Naive B cell (primary cell): ENCODE measurements at regions not wholly inside any gene's neighbourhood (a gene's known extent, or its start where the extent isn't known, plus 50 kb on each side); places are given as distances from the start of the nearest gene placed in this dataset.

Source experiments
- ATAC-seq, 2 donors: fragments of 150-1000 bp; cut with Tn5 transposase; 2 replicates each; pipeline ENCODE4 v1.10.0; 2021; ENCODE audit warnings: low read depth in 2 of 2, mild to moderate bottlenecking in 2 of 2, moderate library complexity in 2 of 2
- DNase-seq: peaks from one replicate; pipeline ENCODE4 v3.0.0; 2022
- H3K27ac Mint-ChIP-seq, 6 donors: one replicate each; pipeline ENCODE4 v1.8.0; 2020 to 2022; ENCODE audit warnings: mild to moderate bottlenecking in 6 of 6, mixed read lengths in 6 of 6, moderate library complexity in 5 of 6, inconsistent platforms in 2 of 6
- H3K27me3 Mint-ChIP-seq, 3 donors: one replicate each; pipeline ENCODE4 v1.8.0; 2021 to 2022; ENCODE audit warnings: mixed read lengths in 3 of 3, mild to moderate bottlenecking in 1 of 3
- H3K36me3 Mint-ChIP-seq, 2 donors: one replicate each; pipeline ENCODE4 v1.8.0; 2020 to 2022; ENCODE audit warnings: mixed read lengths in 2 of 2, inconsistent platforms in 1 of 2, mild to moderate bottlenecking in 1 of 2
- H3K4me1 Mint-ChIP-seq, 3 donors: one replicate each; pipeline ENCODE4 v1.8.0; 2020 to 2022; ENCODE audit warnings: mixed read lengths in 3 of 3, inconsistent platforms in 1 of 3, mild to moderate bottlenecking in 1 of 3, moderate library complexity in 1 of 3
- H3K4me3 Mint-ChIP-seq, 8 donors: one replicate each; pipeline ENCODE4 v1.8.0; 2020 to 2022; ENCODE audit warnings: mild to moderate bottlenecking in 8 of 8, mixed read lengths in 8 of 8, moderate library complexity in 8 of 8, inconsistent platforms in 2 of 8
- H3K9me3 Mint-ChIP-seq, 7 donors: one replicate each; pipeline ENCODE4 v1.8.0; 2020 to 2022; ENCODE audit warnings: mixed read lengths in 7 of 7, mild to moderate bottlenecking in 5 of 7, inconsistent platforms in 2 of 7, moderate library complexity in 1 of 7

- H3K4me1 Mint-ChIP-seq = no peaks in the 10 kb centered on the region
These were observed 216.7 kb upstream of the CTAGE1 start for GRCh38 chr18:22634464-22634863.

GRCh38 chr18:22637787-22638186, 220.1 kb upstream of the CTAGE1 start:
- peaks cover 3 to 28% (median 14%) of the 10 kb centered on the region in 7 donors for H3K9me3 Mint-ChIP-seq
- no peak overlapping the region for H3K27ac Mint-ChIP-seq
- no peak overlapping the region for H3K4me3 Mint-ChIP-seq
- H3K27me3 Mint-ChIP-seq = peaks cover 0 to 4% (median 0%) of the 10 kb centered on the region in 3 donors
- peaks cover 0 to 4% of the 10 kb centered on the region in 2 donors for H3K36me3 Mint-ChIP-seq
- no peak for ATAC-seq
- no peaks in the 10 kb centered on the region for H3K4me1 Mint-ChIP-seq
- no peak for DNase-seq

More at GRCh38 chr18:22634464-22634863, 216.7 kb upstream of the CTAGE1 start:
- Mint-ChIP-seq H3K27ac (no peak overlapping the region), H3K4me3 (no peak overlapping the region), H3K27me3 (peaks cover 0 to 4% (median 0%) of the 10 kb centered on the region in 3 donors), H3K36me3 (peaks cover 0 to 4% of the 10 kb centered on the region in 2 donors), H3K9me3 (peaks cover 8 to 28% (median 16%) of the 10 kb centered on the region in 7 donors)
- DNase-seq = no peak
- no peak for ATAC-seq

- Mint-ChIP-seq H3K4me3 (no peak overlapping the region), H3K27me3 (peaks cover 0 to 4% (median 0%) of the 10 kb centered on the region in 3 donors), H3K36me3 (peaks cover 0 to 4% of the 10 kb centered on the region in 2 donors), H3K27ac (no peak overlapping the region), H3K9me3 (peaks cover 3 to 28% (median 14%) of the 10 kb centered on the region in 7 donors), H3K4me1 (no peaks in the 10 kb centered on the region)
- no peak for DNase-seq
- no peak for ATAC-seq
These were observed 221.3 kb upstream of the CTAGE1 start for GRCh38 chr18:22639026-22639463.

GRCh38 chr18:22639561-22639960, 221.8 kb upstream of the CTAGE1 start:
- no peak for DNase-seq
- peaks cover 0 to 4% of the 10 kb centered on the region in 2 donors for H3K36me3 Mint-ChIP-seq
- H3K9me3 Mint-ChIP-seq = peaks cover 3 to 28% (median 12%) of the 10 kb centered on the region in 7 donors
- no peak for ATAC-seq
- H3K27me3 Mint-ChIP-seq = peaks cover 0 to 4% (median 0%) of the 10 kb centered on the region in 3 donors
- H3K4me1 Mint-ChIP-seq = no peaks in the 10 kb centered on the region
- H3K4me3 Mint-ChIP-seq = no peak overlapping the region
- H3K27ac Mint-ChIP-seq = no peak overlapping the region

GRCh38 chr18:22640281-22640842, 222.6 kb upstream of the CTAGE1 start:
- Mint-ChIP-seq H3K27ac (no peak overlapping the region), H3K27me3 (peaks cover 0 to 4% (median 0%) of the 10 kb centered on the region in 3 donors), H3K36me3 (peaks cover 0 to 4% of the 10 kb centered on the region in 2 donors), H3K4me3 (no peak overlapping the region), H3K9me3 (peaks cover 3 to 27% (median 14%) of the 10 kb centered on the region in 7 donors), H3K4me1 (no peaks in the 10 kb centered on the region)
- ATAC-seq (no peak), DNase-seq (no peak)

- no peak for DNase-seq
- ATAC-seq = no peak
- Mint-ChIP-seq H3K9me3 (peaks cover 3 to 16% (median 9%) of the 10 kb centered on the region in 7 donors), H3K27ac (no peak overlapping the region), H3K36me3 (peaks cover 0 to 4% of the 10 kb centered on the region in 2 donors), H3K27me3 (peaks cover 0 to 4% (median 0%) of the 10 kb centered on the region in 3 donors), H3K4me1 (no peaks in the 10 kb centered on the region), H3K4me3 (no peak overlapping the region)
These were observed 224.2 kb upstream of the CTAGE1 start for GRCh38 chr18:22641958-22642357.

- H3K36me3 Mint-ChIP-seq = no peaks in the 10 kb centered on the region
- H3K27ac Mint-ChIP-seq = no peak overlapping the region
- peaks cover 0 to 13% (median 3%) of the 10 kb centered on the region in 7 donors for H3K9me3 Mint-ChIP-seq
- no peaks in the 10 kb centered on the region for H3K27me3 Mint-ChIP-seq
- no peaks in the 10 kb centered on the region for H3K4me1 Mint-ChIP-seq
- ATAC-seq (no peak), DNase-seq (no peak)
- no peak overlapping the region for H3K4me3 Mint-ChIP-seq
These were observed 226.0 kb upstream of the CTAGE1 start for GRCh38 chr18:22643731-22644130.

- Mint-ChIP-seq H3K4me3 (no peak overlapping the region), H3K9me3 (peaks cover 9 to 35% (median 11%) of the 10 kb centered on the region in 7 donors), H3K27ac (no peak overlapping the region), H3K27me3 (peaks cover 7 to 11% (median 8%) of the 10 kb centered on the region in 3 donors), H3K4me1 (no peaks in the 10 kb centered on the region), H3K36me3 (no peaks in the 10 kb centered on the region)
- ATAC-seq (no peak), DNase-seq (no peak)
These were observed 232.5 kb upstream of the CTAGE1 start for GRCh38 chr18:22650247-22650646.

- Mint-ChIP-seq H3K27ac (peak overlapping the region in 1 of 6 donors; percentile 39), H3K9me3 (peaks cover 16 to 70% (median 35%) of the 10 kb centered on the region in 7 donors), H3K36me3 (peaks cover 0 to 8% of the 10 kb centered on the region in 2 donors), H3K27me3 (peaks cover 8 to 13% (median 11%) of the 10 kb centered on the region in 3 donors), H3K4me1 (no peaks in the 10 kb centered on the region), H3K4me3 (no peak overlapping the region)
- ATAC-seq (no peak), DNase-seq (no peak)
These were observed 239.9 kb upstream of the CTAGE1 start for GRCh38 chr18:22657619-22658018.

GRCh38 chr18:22658318-22658717, 240.6 kb upstream of the CTAGE1 start:
- H3K9me3 Mint-ChIP-seq = peaks cover 19 to 70% (median 35%) of the 10 kb centered on the region in 7 donors

GRCh38 chr18:22663378-22663777, 245.7 kb upstream of the CTAGE1 start:
- Mint-ChIP-seq H3K4me1 (no peaks in the 10 kb centered on the region), H3K27me3 (peaks cover 0 to 3% (median 0%) of the 10 kb centered on the region in 3 donors), H3K9me3 (peaks cover 9 to 50% (median 36%) of the 10 kb centered on the region in 7 donors), H3K36me3 (no peaks in the 10 kb centered on the region), H3K27ac (no peak overlapping the region), H3K4me3 (no peak overlapping the region)
- DNase-seq = no peak
- no peak for ATAC-seq

More at GRCh38 chr18:22658318-22658717, 240.6 kb upstream of the CTAGE1 start:
- no peak overlapping the region for H3K27ac Mint-ChIP-seq
- H3K36me3 Mint-ChIP-seq = peaks cover 0 to 8% of the 10 kb centered on the region in 2 donors
- H3K27me3 Mint-ChIP-seq = peaks cover 8 to 13% (median 11%) of the 10 kb centered on the region in 3 donors
- DNase-seq = no peak
- no peaks in the 10 kb centered on the region for H3K4me1 Mint-ChIP-seq
- no peak for ATAC-seq
- no peak overlapping the region for H3K4me3 Mint-ChIP-seq

GRCh38 chr18:22666411-22666940, 248.8 kb upstream of the CTAGE1 start:
- no peak overlapping the region for H3K4me3 Mint-ChIP-seq
- no peak for DNase-seq

GRCh38 chr18:22667156-22667555, 249.4 kb upstream of the CTAGE1 start:
- DNase-seq (no peak), ATAC-seq (no peak)
- no peaks in the 10 kb centered on the region for H3K4me1 Mint-ChIP-seq
- H3K9me3 Mint-ChIP-seq = peaks cover 8 to 35% (median 24%) of the 10 kb centered on the region in 7 donors
- no peak overlapping the region for H3K27ac Mint-ChIP-seq
- no peak overlapping the region for H3K4me3 Mint-ChIP-seq
- no peaks in the 10 kb centered on the region for H3K36me3 Mint-ChIP-seq
- peaks cover 0 to 11% (median 9%) of the 10 kb centered on the region in 3 donors for H3K27me3 Mint-ChIP-seq

More at GRCh38 chr18:22666411-22666940, 248.8 kb upstream of the CTAGE1 start:
- H3K9me3 Mint-ChIP-seq = peaks cover 8 to 35% (median 27%) of the 10 kb centered on the region in 7 donors
- no peak overlapping the region for H3K27ac Mint-ChIP-seq
- ATAC-seq = no peak
- H3K4me1 Mint-ChIP-seq = no peaks in the 10 kb centered on the region
- no peaks in the 10 kb centered on the region for H3K36me3 Mint-ChIP-seq
- peaks cover 0 to 11% (median 9%) of the 10 kb centered on the region in 3 donors for H3K27me3 Mint-ChIP-seq
